IgD-negative memory B cell (primary cell): ENCODE measurements at regions not wholly inside any gene's neighbourhood (a gene's known extent, or its start where the extent isn't known, plus 50 kb on each side); places are given as distances from the start of the nearest gene placed in this dataset.

ENCODE experiments used
- H3K27ac Mint-ChIP-seq, 3 donors: one replicate each; pipeline ENCODE4 v1.8.0; 2020 to 2022; ENCODE audit warnings: mild to moderate bottlenecking in 3 of 3, mixed read lengths in 3 of 3, moderate library complexity in 1 of 3
- H3K27me3 Mint-ChIP-seq: one replicate; pipeline ENCODE4 v1.8.0; 2021; ENCODE audit warnings: mixed read lengths
- H3K36me3 Mint-ChIP-seq: one replicate; pipeline ENCODE4 v1.8.0; 2020; ENCODE audit warnings: mild to moderate bottlenecking, mixed read lengths
- H3K4me1 Mint-ChIP-seq, 3 donors: one replicate each; pipeline ENCODE4 v1.8.0; 2020 to 2022; ENCODE audit warnings: mixed read lengths in 3 of 3, mild to moderate bottlenecking in 1 of 3
- H3K4me3 Mint-ChIP-seq, 4 donors: one replicate each; pipeline ENCODE4 v1.8.0; 2020 to 2022; ENCODE audit warnings: mild to moderate bottlenecking in 4 of 4, mixed read lengths in 4 of 4, moderate library complexity in 3 of 4
- H3K9me3 Mint-ChIP-seq, 3 donors: one replicate each; pipeline ENCODE4 v1.8.0; 2020 to 2021; ENCODE audit warnings: mixed read lengths in 3 of 3, mild to moderate bottlenecking in 1 of 3

DNA sequence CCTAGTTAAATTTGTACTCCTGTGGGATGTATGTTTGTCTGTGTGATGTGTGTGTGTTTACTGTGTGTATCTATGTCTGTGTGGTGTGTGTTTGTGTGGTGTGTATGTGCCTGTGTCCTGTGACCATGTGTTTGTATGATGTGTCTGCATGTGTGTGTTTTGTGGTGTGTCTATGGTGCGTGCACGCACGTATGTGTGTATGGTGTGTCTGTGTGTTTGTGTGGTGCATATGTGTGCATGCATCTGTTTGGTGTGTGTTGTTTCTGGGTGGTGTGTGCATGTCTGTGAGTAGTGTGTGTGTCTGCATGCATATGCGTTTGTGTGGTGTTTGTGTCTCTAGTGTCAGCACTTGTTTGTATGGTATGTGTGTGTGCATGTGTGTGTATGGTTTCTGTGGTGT is 174.2 kb upstream of the RBFOX1 start:
- Mint-ChIP-seq H3K36me3 (no peaks in the 10 kb centered on the region), H3K4me3 (no peak overlapping the region), H3K27me3 (no peaks in the 10 kb centered on the region), H3K9me3 (peaks cover 2 to 10% (median 5%) of the 10 kb centered on the region in 3 donors), H3K4me1 (no peaks in the 10 kb centered on the region), H3K27ac (no peak overlapping the region)

DNA sequence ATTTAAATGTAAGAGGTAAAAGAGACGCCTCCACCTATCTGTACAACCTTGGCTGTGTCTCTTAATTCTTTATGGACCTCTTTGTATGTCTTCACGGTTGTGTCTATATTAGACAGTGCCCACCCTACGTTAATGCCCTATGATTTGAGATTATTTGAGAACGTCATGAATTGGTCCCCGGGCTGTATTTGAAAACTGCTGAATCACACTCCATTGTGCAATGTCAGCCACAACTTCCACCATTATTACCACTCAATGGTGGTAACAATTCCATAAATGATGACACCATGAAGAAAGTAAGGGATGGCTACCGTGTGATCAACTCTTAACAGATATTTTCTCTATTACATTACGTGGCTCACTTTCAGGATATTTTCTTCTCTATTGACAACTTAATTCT is 182.4 kb upstream of the RBFOX1 start:
- Mint-ChIP-seq H3K9me3 (peaks cover 7 to 24% (median 16%) of the 10 kb centered on the region in 3 donors), H3K27ac (no peak overlapping the region), H3K27me3 (no peaks in the 10 kb centered on the region), H3K4me3 (no peak overlapping the region), H3K4me1 (no peaks in the 10 kb centered on the region), H3K36me3 (no peaks in the 10 kb centered on the region)

DNA sequence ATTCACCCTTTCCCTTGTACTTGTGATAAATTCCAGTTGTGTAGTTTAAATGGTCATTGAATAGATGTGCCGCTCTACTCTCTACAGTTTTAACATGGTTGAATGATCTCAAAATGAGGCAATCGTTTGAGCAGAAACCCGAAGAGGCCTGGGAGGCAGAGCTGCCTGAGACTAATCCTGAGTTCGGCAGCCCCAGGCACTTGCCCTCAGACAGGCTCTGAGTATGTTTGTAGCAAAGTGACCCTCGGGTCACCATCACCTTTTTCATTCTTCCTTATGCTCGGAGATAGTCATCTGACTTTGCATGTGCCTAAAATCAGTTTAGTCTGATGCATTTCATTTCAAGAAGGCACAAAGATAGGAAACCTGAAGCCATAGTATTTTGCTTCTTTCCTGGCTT is 184.0 kb upstream of the RBFOX1 start:
- peaks cover 11 to 30% (median 21%) of the 10 kb centered on the region in 3 donors for H3K9me3 Mint-ChIP-seq
- H3K27me3 Mint-ChIP-seq, result no peaks in the 10 kb centered on the region
- H3K27ac Mint-ChIP-seq, result no peak overlapping the region
- H3K4me1 Mint-ChIP-seq, result no peaks in the 10 kb centered on the region
- no peak overlapping the region for H3K4me3 Mint-ChIP-seq
- no peaks in the 10 kb centered on the region for H3K36me3 Mint-ChIP-seq

DNA sequence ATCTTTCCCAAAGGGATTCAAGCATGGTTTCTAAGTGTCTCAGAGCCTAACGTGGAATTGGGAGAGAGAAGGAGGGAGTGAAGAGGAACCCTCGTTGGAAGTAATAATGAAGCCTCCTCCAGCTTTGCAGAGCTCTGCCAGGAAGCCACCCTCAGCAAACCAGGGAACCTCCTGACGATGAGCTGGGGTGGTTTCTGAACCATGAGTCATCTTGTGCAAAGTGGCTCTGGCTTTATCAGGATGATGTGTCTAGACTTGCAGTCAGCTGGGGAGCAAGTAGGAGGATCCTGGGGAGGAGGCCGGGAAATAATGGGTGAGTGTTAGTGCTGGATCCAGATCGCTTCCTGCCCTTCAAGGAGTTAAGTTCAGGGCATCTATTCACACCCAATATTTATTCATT is 191.7 kb upstream of the RBFOX1 start:
- Mint-ChIP-seq H3K4me1 (no peaks in the 10 kb centered on the region), H3K36me3 (no peaks in the 10 kb centered on the region), H3K27me3 (no peaks in the 10 kb centered on the region), H3K4me3 (no peak overlapping the region), H3K9me3 (peaks cover 12 to 23% (median 21%) of the 10 kb centered on the region in 3 donors), H3K27ac (no peak overlapping the region)

DNA sequence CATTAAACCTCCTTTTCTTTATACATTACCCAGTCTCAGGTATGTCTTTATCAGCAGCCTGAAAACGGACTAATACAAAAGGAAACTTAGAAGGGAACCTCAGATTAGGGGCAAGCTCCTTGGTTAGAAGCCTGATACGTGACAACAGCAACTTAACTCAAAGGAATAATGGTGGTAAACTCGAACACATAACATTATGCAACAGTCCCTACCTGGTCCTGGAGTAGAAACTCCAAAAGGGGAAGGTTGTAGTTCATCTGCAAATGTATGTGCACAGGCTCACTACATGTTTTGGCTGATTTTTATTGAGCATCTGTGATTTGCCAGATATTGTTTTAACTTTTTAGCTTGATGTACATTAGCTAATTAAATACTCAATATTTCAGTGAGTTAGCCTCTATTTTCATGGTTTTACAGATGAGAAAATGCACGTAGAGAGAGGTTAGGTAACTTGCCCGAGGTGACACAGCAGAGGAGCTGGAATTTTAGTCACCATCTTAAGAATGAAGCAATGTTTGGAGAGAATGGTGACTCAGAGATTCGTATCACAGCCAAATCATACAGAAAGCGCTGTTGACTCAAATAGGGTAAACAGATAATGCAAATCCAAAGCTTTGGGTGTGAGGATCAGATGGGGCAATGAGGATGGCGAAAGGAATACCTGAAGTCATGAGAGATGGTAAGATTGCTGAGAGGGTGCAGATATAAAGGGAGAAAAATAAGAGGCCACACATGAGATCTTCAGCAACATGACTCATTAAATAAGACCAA is 194.9 kb upstream of the RBFOX1 start:
- Mint-ChIP-seq H3K27me3 (no peaks in the 10 kb centered on the region), H3K4me3 (no peak overlapping the region), H3K4me1 (no peaks in the 10 kb centered on the region), H3K9me3 (peaks cover 6 to 14% (median 9%) of the 10 kb centered on the region in 3 donors), H3K36me3 (no peaks in the 10 kb centered on the region), H3K27ac (no peak overlapping the region)

DNA sequence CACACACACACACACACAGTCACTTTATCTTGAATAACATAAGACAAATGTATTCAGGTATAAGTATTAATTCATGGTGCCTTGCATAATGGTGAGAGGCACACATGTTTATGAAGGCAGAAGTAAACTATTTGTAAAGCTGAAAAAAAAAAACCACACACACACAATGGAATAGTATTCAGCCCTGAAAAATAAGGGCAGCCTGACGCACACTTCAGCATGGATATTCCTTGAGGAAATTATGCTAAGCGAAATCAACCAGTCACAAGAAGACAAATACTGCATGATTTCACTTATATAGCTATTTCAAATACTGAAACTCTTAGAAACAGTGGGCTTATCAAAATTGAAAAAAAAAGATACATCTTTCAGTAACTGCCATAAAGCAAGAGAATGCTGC is 200.2 kb upstream of the RBFOX1 start:
- Mint-ChIP-seq H3K9me3 (peaks cover 8 to 9% (median 8%) of the 10 kb centered on the region in 3 donors), H3K4me1 (no peaks in the 10 kb centered on the region), H3K36me3 (no peaks in the 10 kb centered on the region), H3K27ac (no peak overlapping the region), H3K4me3 (no peak overlapping the region), H3K27me3 (no peaks in the 10 kb centered on the region)

DNA sequence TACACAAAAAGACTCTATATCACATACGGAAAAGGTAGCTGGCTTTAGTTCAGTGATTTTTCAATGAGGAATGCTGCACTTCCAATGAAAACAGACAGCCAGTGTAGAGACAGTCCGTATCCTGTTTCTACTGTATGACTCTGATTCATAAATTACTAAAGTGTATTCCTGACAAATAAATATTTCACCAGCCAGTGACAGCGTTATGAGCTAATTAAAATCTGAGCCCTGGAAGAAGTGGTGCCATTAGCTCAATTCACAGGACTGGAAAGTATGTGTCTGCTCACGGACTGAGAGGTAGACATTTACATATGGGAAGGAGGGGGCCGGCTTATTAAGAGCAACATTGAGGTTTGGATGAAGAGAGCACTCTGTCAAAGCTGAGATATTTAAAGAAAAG is 207.9 kb upstream of the RBFOX1 start:
- H3K27ac Mint-ChIP-seq, result no peak overlapping the region
- H3K9me3 Mint-ChIP-seq, result peaks cover 8 to 15% (median 13%) of the 10 kb centered on the region in 3 donors
- H3K4me3 Mint-ChIP-seq, result no peak overlapping the region
- no peaks in the 10 kb centered on the region for H3K4me1 Mint-ChIP-seq
- no peaks in the 10 kb centered on the region for H3K27me3 Mint-ChIP-seq
- peaks cover 2% of the 10 kb centered on the region for H3K36me3 Mint-ChIP-seq

DNA sequence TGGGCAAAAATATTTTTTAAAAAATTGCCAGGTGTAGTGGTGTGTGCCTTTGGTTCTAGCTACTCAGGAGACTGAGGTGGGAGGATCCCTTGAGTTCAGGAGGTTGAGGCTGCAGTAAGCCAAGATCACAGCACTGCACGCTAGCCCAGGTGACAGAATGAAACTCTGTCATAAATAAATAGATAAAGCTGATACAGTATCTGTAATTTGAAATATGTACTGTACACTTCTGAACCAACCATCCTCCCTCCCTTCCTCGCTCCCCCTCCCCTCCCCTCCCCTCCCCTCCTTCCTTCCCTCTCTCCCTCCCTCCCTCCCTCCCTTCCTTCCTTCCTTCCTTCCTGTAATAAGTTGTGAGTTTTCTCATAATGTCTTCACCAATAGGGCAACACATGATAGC is 208.4 kb upstream of the RBFOX1 start:
- Mint-ChIP-seq H3K36me3 (peaks cover 2% of the 10 kb centered on the region), H3K4me1 (no peaks in the 10 kb centered on the region), H3K4me3 (no peak overlapping the region), H3K9me3 (peaks cover 8 to 11% (median 10%) of the 10 kb centered on the region in 3 donors), H3K27me3 (no peaks in the 10 kb centered on the region), H3K27ac (no peak overlapping the region)

DNA sequence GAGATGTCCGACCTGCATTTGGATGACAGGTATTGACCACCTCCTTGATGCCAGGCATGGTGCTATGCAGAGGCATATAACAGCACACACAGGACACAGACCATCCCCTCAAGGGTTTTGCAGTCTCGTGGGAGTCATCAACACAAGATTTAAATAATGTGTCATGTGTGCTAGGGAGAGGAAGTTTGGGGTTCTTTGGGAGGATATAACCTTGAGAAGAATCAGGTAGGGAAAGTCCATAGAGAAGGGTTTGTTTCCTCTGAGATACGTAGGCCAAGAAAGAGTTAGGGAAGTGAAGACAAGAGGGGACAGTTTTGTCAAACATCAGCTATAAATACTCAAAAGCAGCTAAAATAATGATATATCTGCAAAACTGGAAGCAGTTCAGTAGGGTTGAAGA is 215.9 kb upstream of the RBFOX1 start:
- H3K4me1 Mint-ChIP-seq, result no peaks in the 10 kb centered on the region
- no peaks in the 10 kb centered on the region for H3K36me3 Mint-ChIP-seq
- H3K9me3 Mint-ChIP-seq, result peaks cover 2 to 9% (median 7%) of the 10 kb centered on the region in 3 donors
- no peaks in the 10 kb centered on the region for H3K27me3 Mint-ChIP-seq
- H3K27ac Mint-ChIP-seq, result peak overlapping the region in 1 of 3 donors; percentile 1
- no peak overlapping the region for H3K4me3 Mint-ChIP-seq

DNA sequence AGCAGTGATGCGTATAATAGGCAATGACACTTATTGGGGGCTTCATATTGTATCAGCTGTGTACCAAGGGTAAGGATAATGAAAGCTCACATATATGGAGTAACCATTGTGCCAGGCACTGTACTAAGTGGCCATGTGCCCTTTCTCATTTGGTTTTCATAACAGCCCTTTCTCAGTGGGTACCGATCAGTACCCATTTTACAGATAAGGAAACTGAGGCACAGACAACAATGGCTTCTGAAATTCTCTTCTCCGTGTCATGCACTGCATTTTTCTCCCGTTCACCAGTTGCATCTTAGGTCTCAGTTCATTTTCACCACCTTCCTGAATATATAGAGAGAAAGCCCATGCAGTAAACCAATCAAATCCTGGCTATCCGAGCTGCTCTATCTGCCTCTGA is 216.7 kb upstream of the RBFOX1 start:
- Mint-ChIP-seq H3K27ac (no peak overlapping the region), H3K9me3 (peaks cover 2 to 9% (median 7%) of the 10 kb centered on the region in 3 donors), H3K36me3 (no peaks in the 10 kb centered on the region), H3K4me3 (no peak overlapping the region), H3K4me1 (no peaks in the 10 kb centered on the region), H3K27me3 (no peaks in the 10 kb centered on the region)

DNA sequence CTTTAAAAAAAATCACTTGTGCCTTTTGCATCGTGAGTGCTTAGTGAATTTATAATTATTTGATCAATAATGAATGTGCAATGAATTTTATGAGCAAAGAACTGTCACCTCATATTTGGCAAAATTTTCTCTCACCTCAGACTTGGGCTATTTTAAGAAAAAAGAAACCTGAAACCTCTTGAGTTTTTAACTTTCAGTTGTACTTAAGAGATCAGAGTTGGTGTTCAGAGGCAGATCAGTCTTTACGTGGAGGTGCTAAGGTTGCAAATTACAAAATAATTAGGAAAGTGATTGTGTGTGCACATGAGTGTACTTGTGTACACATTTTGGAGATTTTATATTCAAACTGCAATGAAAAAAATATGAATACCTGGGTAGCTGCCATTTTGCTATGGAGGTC is 218.7 kb upstream of the RBFOX1 start:
- Mint-ChIP-seq H3K9me3 (peaks cover 2 to 9% (median 7%) of the 10 kb centered on the region in 3 donors), H3K36me3 (no peaks in the 10 kb centered on the region), H3K27me3 (no peaks in the 10 kb centered on the region), H3K4me1 (no peaks in the 10 kb centered on the region), H3K27ac (no peak overlapping the region), H3K4me3 (no peak overlapping the region)

DNA sequence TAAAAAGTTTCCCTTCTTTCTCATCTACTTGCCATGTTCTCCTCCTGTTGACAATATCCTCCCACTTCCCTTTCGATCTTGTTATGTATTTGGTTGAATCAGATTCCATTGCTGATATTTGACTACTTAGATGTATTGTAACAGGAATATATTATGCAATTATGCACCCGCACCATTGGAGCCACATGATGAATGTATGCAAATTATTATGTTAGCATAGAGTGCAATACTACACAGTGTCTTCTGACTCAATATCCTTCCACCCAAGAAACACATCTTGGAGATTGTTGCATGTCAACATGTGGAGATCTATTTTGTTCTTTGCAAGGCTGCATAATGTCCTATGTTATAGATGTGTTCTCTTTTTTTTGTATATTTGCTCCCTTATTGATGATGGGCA is 219.2 kb upstream of the RBFOX1 start:
- Mint-ChIP-seq H3K27ac (no peak overlapping the region), H3K4me1 (no peaks in the 10 kb centered on the region), H3K27me3 (no peaks in the 10 kb centered on the region), H3K9me3 (peaks cover 2 to 13% (median 3%) of the 10 kb centered on the region in 3 donors), H3K4me3 (no peak overlapping the region), H3K36me3 (no peaks in the 10 kb centered on the region)

DNA sequence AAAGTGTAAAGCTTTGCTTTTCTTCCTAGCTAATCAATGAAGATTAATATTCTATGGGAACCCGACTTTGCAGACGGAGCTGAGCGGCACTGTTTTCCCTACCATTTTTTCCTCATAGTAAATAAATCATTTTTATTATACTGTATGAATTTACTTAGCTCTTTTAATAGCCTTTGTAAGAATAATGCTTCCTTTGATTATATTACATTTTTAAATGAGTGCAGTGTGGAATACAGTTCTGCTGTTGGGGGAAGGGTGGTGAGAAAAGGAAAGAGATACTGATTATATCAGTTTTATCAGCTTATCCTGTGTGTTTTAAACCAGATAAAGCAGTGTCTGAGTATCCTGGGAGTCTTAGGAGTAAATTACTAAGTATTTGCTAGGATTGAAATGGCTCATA is 221.4 kb upstream of the RBFOX1 start:
- no peaks in the 10 kb centered on the region for H3K4me1 Mint-ChIP-seq
- no peaks in the 10 kb centered on the region for H3K27me3 Mint-ChIP-seq
- H3K4me3 Mint-ChIP-seq, result no peak overlapping the region
- no peak overlapping the region for H3K27ac Mint-ChIP-seq
- no peaks in the 10 kb centered on the region for H3K36me3 Mint-ChIP-seq
- H3K9me3 Mint-ChIP-seq, result peaks cover 0 to 13% (median 3%) of the 10 kb centered on the region in 3 donors

DNA sequence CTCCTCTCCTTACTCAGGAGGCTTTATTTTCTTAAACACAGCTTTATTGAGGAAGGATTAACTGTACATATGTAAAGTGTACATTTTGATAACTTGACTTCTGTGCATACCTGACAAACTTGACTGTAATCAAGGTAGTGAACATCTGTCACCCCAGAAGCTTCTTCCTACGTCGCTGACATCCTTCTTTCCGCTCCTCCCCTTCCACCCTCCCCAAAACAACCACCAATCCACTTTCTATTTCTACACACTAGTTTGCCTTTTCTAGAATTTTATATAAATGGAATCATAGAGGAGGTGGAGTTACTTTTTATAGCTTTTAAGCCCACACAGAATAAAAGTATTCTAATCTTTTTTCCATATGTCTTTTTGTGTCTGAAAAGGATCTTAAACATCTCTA is 225.2 kb upstream of the RBFOX1 start:
- peaks cover 0 to 6% (median 4%) of the 10 kb centered on the region in 3 donors for H3K9me3 Mint-ChIP-seq
- H3K27ac Mint-ChIP-seq, result no peak overlapping the region
- no peaks in the 10 kb centered on the region for H3K4me1 Mint-ChIP-seq
- no peak overlapping the region for H3K4me3 Mint-ChIP-seq
- no peaks in the 10 kb centered on the region for H3K36me3 Mint-ChIP-seq
- no peaks in the 10 kb centered on the region for H3K27me3 Mint-ChIP-seq

DNA sequence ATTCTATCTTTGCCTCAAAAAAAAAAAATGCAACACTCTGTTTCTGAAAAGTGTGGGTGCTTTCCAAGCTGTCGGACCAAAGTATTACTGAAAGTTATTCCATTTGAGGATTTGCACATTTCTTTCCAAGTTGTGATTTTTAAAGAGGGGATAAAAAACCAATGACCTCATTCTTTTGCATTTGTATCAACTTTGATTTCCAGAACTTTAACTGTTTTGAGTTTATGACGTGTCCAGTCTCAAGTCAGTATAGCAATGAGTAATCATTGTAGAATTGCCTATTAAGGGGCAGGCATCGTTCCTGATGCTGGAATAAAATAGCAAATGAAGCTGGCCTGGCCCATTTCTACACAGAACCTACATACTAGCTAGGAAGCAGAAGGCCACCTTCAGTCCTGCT is 229.6 kb upstream of the RBFOX1 start:
- no peaks in the 10 kb centered on the region for H3K36me3 Mint-ChIP-seq
- H3K9me3 Mint-ChIP-seq, result peaks cover 0 to 13% (median 1%) of the 10 kb centered on the region in 3 donors
- H3K4me1 Mint-ChIP-seq, result no peaks in the 10 kb centered on the region
- no peak overlapping the region for H3K27ac Mint-ChIP-seq
- no peaks in the 10 kb centered on the region for H3K27me3 Mint-ChIP-seq
- H3K4me3 Mint-ChIP-seq, result no peak overlapping the region

DNA sequence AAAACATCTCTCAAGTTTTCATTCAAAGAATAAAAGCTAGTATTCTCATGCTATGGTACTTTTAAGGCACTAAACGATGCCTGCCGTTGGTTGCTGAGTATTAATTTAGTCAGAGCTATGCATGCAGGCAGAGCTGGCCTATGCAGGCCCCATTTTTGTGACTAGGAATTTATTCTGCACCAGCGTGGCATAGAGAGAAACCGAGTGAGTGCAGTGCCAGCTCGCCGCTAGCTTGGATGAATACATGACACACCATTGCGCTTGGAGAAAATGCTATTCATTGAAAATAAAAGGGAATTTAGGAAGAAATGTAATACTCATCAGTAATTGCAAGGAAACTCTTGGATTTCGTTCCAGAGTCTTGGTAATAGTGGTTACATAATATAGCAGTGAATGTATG is 231.6 kb upstream of the RBFOX1 start:
- no peaks in the 10 kb centered on the region for H3K4me1 Mint-ChIP-seq
- H3K4me3 Mint-ChIP-seq, result no peak overlapping the region
- H3K36me3 Mint-ChIP-seq, result no peaks in the 10 kb centered on the region
- H3K27ac Mint-ChIP-seq, result no peak overlapping the region
- H3K27me3 Mint-ChIP-seq, result no peaks in the 10 kb centered on the region
- H3K9me3 Mint-ChIP-seq, result peaks cover 0 to 20% (median 1%) of the 10 kb centered on the region in 3 donors
